Esophagus muscularis mucosa (tissue), 3 donors: ENCODE measurements at regions not wholly inside any gene's neighbourhood (a gene's known extent, or its start where the extent isn't known, plus 50 kb on each side); places are given as distances from the start of the nearest gene placed in this dataset.

Experiments used
- CTCF ChIP-seq, 3 experiments: fragments of 200-600 bp in 2 of 3; fragments of 450-650 bp in 1 of 3; sonication (generic) in 2 of 3; IDR thresholded peaks; one replicate each; pipeline ENCODE4 v1.5.1; 2017 to 2019; ENCODE audit warnings: antibody characterized with exemption in 3 of 3, mild to moderate bottlenecking in 2 of 3, moderate library complexity in 1 of 3
- POLR2A ChIP-seq: fragments of 450-650 bp; IDR thresholded peaks from one replicate; pipeline ENCODE4 v1.6.1; 2017; ENCODE audit warnings: antibody characterized with exemption, moderate library complexity, mild to moderate bottlenecking, low read depth
- POLR2AphosphoS5 ChIP-seq, 2 donors: sonication (generic); formaldehyde crosslinking; IDR thresholded peaks; one replicate each; pipeline ENCODE4 v1.6.1; 2017; ENCODE audit warnings: antibody characterized with exemption in 2 of 2

GRCh38 chr18:11489266-11489899 is 120.0 kb upstream of the SLC35G4 start:
- TF ChIP-seq POLR2AphosphoS5 (IDR thresholded peaks at IDR 0.05) (no peak), CTCF (IDR thresholded peaks at IDR 0.05) (no peak), POLR2A (no peak)
